Endodermal cell (in vitro differentiated cells): ENCODE measurements at regions not wholly inside any gene's neighbourhood (a gene's known extent, or its start where the extent isn't known, plus 50 kb on each side); places are given as distances from the start of the nearest gene placed in this dataset.
"Not testable (repeated sequence)": the region's sequence is repeated elsewhere in the genome, so short reads cannot be mapped to it uniquely, and the experiment has no call there.

Source experiments
- DNase-seq: peaks from one replicate; pipeline ENCODE4 v3.0.0-alpha.2; 2017
- H3K27ac ChIP-seq: 2 replicates; pipeline ENCODE4 v1.5.1; 2013; ENCODE audit warnings: mild to moderate bottlenecking, low read depth, low read length, moderate library complexity
- H3K27me3 ChIP-seq: 2 replicates; pipeline ENCODE4 v1.6.1; 2013; ENCODE audit warnings: mild to moderate bottlenecking, low read length, moderate library complexity; ENCODE audit not compliant: insufficient read depth, control insufficient read depth, poor library complexity, severe bottlenecking
- H3K36me3 ChIP-seq: 2 replicates; pipeline ENCODE4 v1.7.0; 2013; ENCODE audit warnings: mild to moderate bottlenecking, low read length, moderate library complexity; ENCODE audit not compliant: control insufficient read depth, insufficient read depth
- H3K4me1 ChIP-seq: one replicate; pipeline ENCODE4 v1.7.0; 2013; ENCODE audit warnings: low read length; ENCODE audit not compliant: control insufficient read depth, insufficient read depth
- H3K4me3 ChIP-seq: 2 replicates; pipeline ENCODE4 v1.5.1; 2013; ENCODE audit warnings: mild to moderate bottlenecking, low read length, moderate library complexity
- H3K9ac ChIP-seq: 2 replicates; pipeline ENCODE4 v1.6.1; 2013; ENCODE audit warnings: mild to moderate bottlenecking, low read length, moderate library complexity; ENCODE audit not compliant: poor library complexity, severe bottlenecking; ENCODE audit errors: extremely low read depth
- H3K9me3 ChIP-seq: 2 replicates; pipeline ENCODE4 v1.6.1; 2013; ENCODE audit warnings: mild to moderate bottlenecking, low read length, moderate library complexity; ENCODE audit not compliant: control insufficient read depth
- H3K27ac Mint-ChIP-seq: 2 replicates; pipeline ENCODE4 v1.8.0; 2020; ENCODE audit warnings: mixed read lengths
- H3K27me3 Mint-ChIP-seq: 2 replicates; pipeline ENCODE4 v1.8.0; 2021; ENCODE audit warnings: mild to moderate bottlenecking, mixed read lengths; ENCODE audit not compliant: insufficient read depth
- H3K36me3 Mint-ChIP-seq: 2 replicates; pipeline ENCODE4 v1.8.0; 2020; ENCODE audit warnings: low read depth, mixed read lengths
- H3K4me1 Mint-ChIP-seq: 2 replicates; pipeline ENCODE4 v1.8.0; 2020; ENCODE audit warnings: mixed read lengths
- H3K4me3 Mint-ChIP-seq: 2 replicates; pipeline ENCODE4 v1.8.0; 2020; ENCODE audit warnings: mild to moderate bottlenecking, moderate library complexity, mixed read lengths
- H3K9me3 Mint-ChIP-seq: 2 replicates; pipeline ENCODE4 v1.8.0; 2020; ENCODE audit warnings: mild to moderate bottlenecking, mixed read lengths
- WGBS, 2 experiments: methylation state at CpG; one replicate each; pipeline versions ENCODE4 v1.1.5 to v1.1.7; 2013; ENCODE audit warnings: missing lambda C conversion rate in 2 of 2, mixed read lengths in 1 of 2; ENCODE audit not compliant: insufficient coverage in 1 of 2, insufficient read length in 1 of 2; 5-methylcytosine and 5-hydroxymethylcytosine counted together
- TF ChIP-seq, protein P1 (sequence below): fragments of 200-600 bp; sonication (generic); conservative IDR thresholded peaks from 2 replicates; pipeline ENCODE4 v1.5.0; 2021; ENCODE audit warnings: antibody characterized with exemption, mild to moderate bottlenecking

GRCh38 chr10:43994539-43994938 lies 345.9 kb upstream of the ZNF32 start:
- WGBS, 2 experiments, result 81 to 94% methylated on average over 2 of the region's 2 CpGs
- peaks cover 2% of the 10 kb centered on the region for H3K27me3 Mint-ChIP-seq
- H3K9me3 Mint-ChIP-seq, result peaks cover 55% of the 10 kb centered on the region
- Histone ChIP-seq H3K4me3 (no peak overlapping the region), H3K27ac (no peak overlapping the region), H3K9me3 (peaks cover 13% of the 10 kb centered on the region), H3K36me3 (no peaks in the 10 kb centered on the region), H3K4me1 (no peaks in the 10 kb centered on the region), H3K27me3 (no peaks in the 10 kb centered on the region), H3K9ac (no peak overlapping the region)
- TF ChIP-seq, protein P1, sequence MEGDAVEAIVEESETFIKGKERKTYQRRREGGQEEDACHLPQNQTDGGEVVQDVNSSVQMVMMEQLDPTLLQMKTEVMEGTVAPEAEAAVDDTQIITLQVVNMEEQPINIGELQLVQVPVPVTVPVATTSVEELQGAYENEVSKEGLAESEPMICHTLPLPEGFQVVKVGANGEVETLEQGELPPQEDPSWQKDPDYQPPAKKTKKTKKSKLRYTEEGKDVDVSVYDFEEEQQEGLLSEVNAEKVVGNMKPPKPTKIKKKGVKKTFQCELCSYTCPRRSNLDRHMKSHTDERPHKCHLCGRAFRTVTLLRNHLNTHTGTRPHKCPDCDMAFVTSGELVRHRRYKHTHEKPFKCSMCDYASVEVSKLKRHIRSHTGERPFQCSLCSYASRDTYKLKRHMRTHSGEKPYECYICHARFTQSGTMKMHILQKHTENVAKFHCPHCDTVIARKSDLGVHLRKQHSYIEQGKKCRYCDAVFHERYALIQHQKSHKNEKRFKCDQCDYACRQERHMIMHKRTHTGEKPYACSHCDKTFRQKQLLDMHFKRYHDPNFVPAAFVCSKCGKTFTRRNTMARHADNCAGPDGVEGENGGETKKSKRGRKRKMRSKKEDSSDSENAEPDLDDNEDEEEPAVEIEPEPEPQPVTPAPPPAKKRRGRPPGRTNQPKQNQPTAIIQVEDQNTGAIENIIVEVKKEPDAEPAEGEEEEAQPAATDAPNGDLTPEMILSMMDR, result no peak
- no peaks in the 10 kb centered on the region for H3K36me3 Mint-ChIP-seq
- H3K4me3 Mint-ChIP-seq, result no peak overlapping the region
- no peaks in the 10 kb centered on the region for H3K4me1 Mint-ChIP-seq
- no peak for DNase-seq
- no peak overlapping the region for H3K27ac Mint-ChIP-seq

DNA sequence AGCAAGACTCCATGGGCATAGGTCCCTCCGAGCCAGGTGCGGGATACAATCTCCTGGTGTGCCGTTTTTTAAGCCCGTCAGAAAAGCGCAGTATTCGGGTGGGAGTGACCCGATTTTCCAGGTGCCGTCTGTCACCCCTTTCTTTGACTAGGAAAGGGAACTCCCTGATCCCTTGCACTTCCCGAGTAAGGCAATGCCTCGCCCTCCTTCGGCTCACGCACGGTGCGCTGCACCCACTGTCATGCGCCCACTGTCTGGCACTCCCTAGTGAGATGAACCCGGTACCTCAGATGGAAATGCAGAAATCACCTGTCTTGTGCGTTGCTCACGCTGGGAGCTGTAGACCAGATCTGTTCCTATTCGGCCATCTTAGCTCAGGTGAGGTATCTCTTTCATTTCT lies 344.1 kb upstream of the ZNF32 start:
- H3K4me1 ChIP-seq, H3K36me3 Mint-ChIP-seq, H3K4me3 ChIP-seq, H3K4me3 Mint-ChIP-seq, H3K9ac ChIP-seq, DNase-seq, H3K27ac Mint-ChIP-seq, H3K36me3 ChIP-seq, H3K27me3 ChIP-seq, H3K4me1 Mint-ChIP-seq, H3K27me3 Mint-ChIP-seq, H3K27ac ChIP-seq: not testable (repeated sequence)
- peaks cover 13% of the 10 kb centered on the region for H3K9me3 ChIP-seq
- peaks cover 59% of the 10 kb centered on the region for H3K9me3 Mint-ChIP-seq
- WGBS, 2 experiments, result 83 to 92% methylated on average over 10 to 19 of the region's 19 CpGs

DNA sequence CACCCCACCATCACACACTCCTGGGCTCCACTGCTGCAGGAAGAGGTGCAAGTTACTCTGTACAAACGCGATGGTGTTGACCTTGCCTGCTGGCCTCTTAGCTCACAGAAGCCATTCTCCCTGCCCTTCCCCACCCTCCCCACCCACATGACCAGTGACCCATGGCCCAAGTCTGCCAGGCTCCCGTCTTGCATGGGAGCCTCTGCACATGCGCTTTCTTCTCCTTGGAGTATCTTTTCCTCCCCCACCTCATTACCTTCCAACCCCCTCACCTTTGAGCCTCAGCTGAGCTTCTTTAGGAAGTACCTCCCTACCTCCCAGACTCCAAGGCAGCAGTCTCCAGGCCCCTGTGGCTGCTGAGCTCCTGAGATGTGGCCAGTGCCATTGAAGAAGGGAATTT lies 337.7 kb upstream of the ZNF32 start:
- no peaks in the 10 kb centered on the region for H3K27me3 ChIP-seq
- H3K27ac ChIP-seq, result no peak overlapping the region
- no peak overlapping the region for H3K9ac ChIP-seq
- H3K36me3 ChIP-seq, result no peaks in the 10 kb centered on the region
- no peaks in the 10 kb centered on the region for H3K9me3 ChIP-seq
- Mint-ChIP-seq H3K4me1 (no peaks in the 10 kb centered on the region), H3K27me3 (no peaks in the 10 kb centered on the region), H3K4me3 (no peak overlapping the region), H3K27ac (no peak overlapping the region), H3K36me3 (no peaks in the 10 kb centered on the region), H3K9me3 (peaks cover 26% of the 10 kb centered on the region)
- TF ChIP-seq, protein P1, result no peak
- no peak overlapping the region for H3K4me3 ChIP-seq
- WGBS, 2 experiments, result 93 to 100% methylated on average over 1 to 4 of the region's 4 CpGs
- no peak for DNase-seq
- no peaks in the 10 kb centered on the region for H3K4me1 ChIP-seq

DNA sequence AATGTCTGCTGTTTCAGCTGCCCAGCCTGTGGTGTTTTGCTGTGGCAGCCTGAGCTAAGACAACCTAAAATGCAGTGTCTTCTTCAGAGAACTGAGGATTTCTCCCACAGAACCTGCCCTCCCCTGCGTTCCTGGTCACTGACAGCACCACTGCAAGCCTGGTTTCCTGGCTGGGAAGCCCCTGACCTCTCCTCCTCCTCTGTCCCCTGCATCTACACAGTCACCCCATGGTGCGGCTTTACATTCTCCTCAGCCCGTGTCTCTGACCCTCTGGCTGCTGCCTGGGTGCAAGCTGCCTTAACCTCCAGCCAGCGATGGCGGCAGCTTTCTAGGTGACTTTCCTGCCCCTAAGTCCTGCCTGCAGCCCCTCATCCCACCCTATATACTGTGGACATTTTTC lies 337.3 kb upstream of the ZNF32 start:
- Histone ChIP-seq H3K27me3 (no peaks in the 10 kb centered on the region), H3K9me3 (no peaks in the 10 kb centered on the region), H3K4me1 (no peaks in the 10 kb centered on the region), H3K36me3 (no peaks in the 10 kb centered on the region), H3K4me3 (no peak overlapping the region), H3K27ac (no peak overlapping the region), H3K9ac (no peak overlapping the region)
- no peak overlapping the region for H3K27ac Mint-ChIP-seq
- H3K4me1 Mint-ChIP-seq, result no peaks in the 10 kb centered on the region
- TF ChIP-seq, protein P1, result no peak
- 90% methylated on average over 2 to 5 of the region's 5 CpGs for WGBS, 2 experiments
- H3K27me3 Mint-ChIP-seq, result no peaks in the 10 kb centered on the region
- peaks cover 23% of the 10 kb centered on the region for H3K9me3 Mint-ChIP-seq
- no peaks in the 10 kb centered on the region for H3K36me3 Mint-ChIP-seq
- H3K4me3 Mint-ChIP-seq, result no peak overlapping the region
- DNase-seq, result no peak
